ENCODE measurements at regions not wholly inside any gene's neighbourhood (a gene's known extent, or its start where the extent isn't known, plus 50 kb on each side); places are given as distances from the start of the nearest gene placed in this dataset.

- Histone ChIP-seq H3K9me3 (ENCODE audit: control insufficient read depth, insufficient read depth, low read depth, low read length) (no peaks in the 10 kb centered on the region), H3K4me1 (ENCODE audit: control insufficient read depth, insufficient read depth, low read length) (no peaks in the 10 kb centered on the region), H3K4me3 (ENCODE audit: low read depth in 2 of 2, low read length in 2 of 2) (no peak overlapping the region), H3K27me3 (ENCODE audit: control insufficient read depth, insufficient read depth, low read length) (no peaks in the 10 kb centered on the region), H3K36me3 (ENCODE audit: control insufficient read depth, insufficient read depth, low read length) (no peaks in the 10 kb centered on the region), H3K27ac (ENCODE audit: low read length) (no peak overlapping the region)
- intact Hi-C loops (cut with micrococcal nuclease; ENCODE audit: unreplicated experiment) (no loop called here), in situ Hi-C loops (cut with HindIII; ENCODE audit: low pct_unique_long_range_greater_than_20kb, low sequenced_read_pairs) (no loop called here)
- TF ChIP-seq REST (IDR thresholded peaks at IDR 0.05; ENCODE audit: insufficient read depth in 1 of 2, low read depth in 2 of 2, low read length in 1 of 2), result no peak
- TF ChIP-seq POLR2AphosphoS5 (IDR thresholded peaks at IDR 0.05; ENCODE audit: low read depth, low read length), result no peak
- no peak for TF ChIP-seq CTCF (IDR thresholded peaks at IDR 0.05)
- TF ChIP-seq SIN3A (IDR thresholded peaks at IDR 0.05; ENCODE audit: borderline replicate concordance, insufficient read depth, low read depth, low read length), result no peak
- no peak for TF ChIP-seq TCF7L2 (IDR thresholded peaks at IDR 0.05; ENCODE audit: low read depth, low read length)
- BruUV-seq (replicated peaks), result no TSS peak
- DNase-seq (ENCODE audit: low read depth, low spot score), result no peak
- no peak for ATAC-seq
- POLR2A ChIA-PET, result no interaction called here
- CTCF ChIA-PET, result no interaction called here
Measured at GRCh38 chr2:180660881-180661685, 319.3 kb upstream of the UBE2E3 start.

- no peak for DNase-seq (ENCODE audit: low read depth, low spot score)
- H3K27ac ChIP-seq (ENCODE audit: low read length), result no peak overlapping the region
- TF ChIP-seq CTCF (IDR thresholded peaks at IDR 0.05) (no peak), POLR2AphosphoS5 (IDR thresholded peaks at IDR 0.05; ENCODE audit: low read depth, low read length) (no peak), SIN3A (IDR thresholded peaks at IDR 0.05; ENCODE audit: borderline replicate concordance, insufficient read depth, low read depth, low read length) (no peak), TCF7L2 (IDR thresholded peaks at IDR 0.05; ENCODE audit: low read depth, low read length) (no peak)
- no peaks in the 10 kb centered on the region for H3K9me3 ChIP-seq (ENCODE audit: control insufficient read depth, insufficient read depth, low read depth, low read length)
- BruUV-seq (replicated peaks), result no TSS peak
- H3K4me3 ChIP-seq (ENCODE audit: low read depth in 2 of 2, low read length in 2 of 2), result no peak overlapping the region
- ChIA-PET CTCF (no interaction called here), POLR2A (no interaction called here)
- intact Hi-C loops (cut with micrococcal nuclease; ENCODE audit: unreplicated experiment), result no loop called here
- no peaks in the 10 kb centered on the region for H3K36me3 ChIP-seq (ENCODE audit: control insufficient read depth, insufficient read depth, low read length)
- H3K27me3 ChIP-seq (ENCODE audit: control insufficient read depth, insufficient read depth, low read length), result no peaks in the 10 kb centered on the region
- in situ Hi-C loops (cut with HindIII; ENCODE audit: low pct_unique_long_range_greater_than_20kb, low sequenced_read_pairs), result no loop called here
- no peak for ATAC-seq
- H3K4me1 ChIP-seq (ENCODE audit: control insufficient read depth, insufficient read depth, low read length), result no peaks in the 10 kb centered on the region
Measured at GRCh38 chr2:180660207-180660606, 320.2 kb upstream of the UBE2E3 start.
